ENCODE measurements at regions not wholly inside any gene's neighbourhood (a gene's known extent, or its start where the extent isn't known, plus 50 kb on each side); places are given as distances from the start of the nearest gene placed in this dataset.
"Not testable (repeated sequence)": the region's sequence is repeated elsewhere in the genome, so short reads cannot be mapped to it uniquely, and the experiment has no call there.

GRCh38 chr10:125265579-125265955 lies 105.2 kb upstream of the CTBP2 start:
- Mint-ChIP-seq H3K27me3 (ENCODE audit: low read depth in 3 of 3) (peaks cover 2 to 7% (median 6%) of the 10 kb centered on the region in 3 donors), H3K27ac (no peak overlapping the region), H3K4me1 (no peaks in the 10 kb centered on the region), H3K4me3 (no peak overlapping the region), H3K9me3 (no peaks in the 10 kb centered on the region), H3K36me3 (no peaks in the 10 kb centered on the region)
- no peak for DNase-seq

GRCh38 chr10:125264757-125265578 lies 104.6 kb upstream of the CTBP2 start:
- Mint-ChIP-seq H3K36me3 (no peaks in the 10 kb centered on the region), H3K27ac (no peak overlapping the region), H3K4me3 (no peak overlapping the region), H3K9me3 (no peaks in the 10 kb centered on the region), H3K27me3 (ENCODE audit: low read depth in 3 of 3) (peaks cover 2 to 7% (median 4%) of the 10 kb centered on the region in 3 donors), H3K4me1 (no peaks in the 10 kb centered on the region)
- no peak for DNase-seq

- Mint-ChIP-seq H3K27me3 (ENCODE audit: low read depth in 3 of 3) (peaks cover 4% of the 10 kb centered on the region in 3 donors), H3K4me1 (no peaks in the 10 kb centered on the region), H3K27ac (no peak overlapping the region), H3K9me3 (no peaks in the 10 kb centered on the region), H3K36me3 (no peaks in the 10 kb centered on the region), H3K4me3 (no peak overlapping the region)
- DNase-seq, result no peak
These were observed 103.7 kb upstream of the CTBP2 start for GRCh38 chr10:125264091-125264490.

GRCh38 chr10:125263551-125263950 lies 103.2 kb upstream of the CTBP2 start:
- Mint-ChIP-seq H3K27me3 (ENCODE audit: low read depth in 3 of 3) (peaks cover 4 to 5% (median 4%) of the 10 kb centered on the region in 3 donors), H3K4me1 (no peaks in the 10 kb centered on the region), H3K27ac (no peak overlapping the region), H3K9me3 (no peaks in the 10 kb centered on the region), H3K4me3 (no peak overlapping the region), H3K36me3 (no peaks in the 10 kb centered on the region)
- DNase-seq, result no peak

GRCh38 chr10:125262920-125263319 lies 102.6 kb upstream of the CTBP2 start:
- H3K4me3 Mint-ChIP-seq, result no peak overlapping the region
- no peaks in the 10 kb centered on the region for H3K9me3 Mint-ChIP-seq
- H3K27ac Mint-ChIP-seq, result no peak overlapping the region
- no peaks in the 10 kb centered on the region for H3K4me1 Mint-ChIP-seq
- H3K27me3 Mint-ChIP-seq (ENCODE audit: low read depth in 3 of 3), result peaks cover 4 to 5% (median 4%) of the 10 kb centered on the region in 3 donors
- no peaks in the 10 kb centered on the region for H3K36me3 Mint-ChIP-seq
- no peak for DNase-seq

- Mint-ChIP-seq H3K27ac (no peak overlapping the region), H3K27me3 (ENCODE audit: low read depth in 3 of 3) (peaks cover 3 to 6% (median 4%) of the 10 kb centered on the region in 3 donors), H3K36me3 (no peaks in the 10 kb centered on the region), H3K4me3 (no peak overlapping the region), H3K4me1 (no peaks in the 10 kb centered on the region), H3K9me3 (no peaks in the 10 kb centered on the region)
- no peak for DNase-seq
These were observed 102.0 kb upstream of the CTBP2 start for GRCh38 chr10:125262409-125262808.

GRCh38 chr10:125261491-125262186 lies 101.3 kb upstream of the CTBP2 start:
- H3K27ac Mint-ChIP-seq, result no peak overlapping the region
- H3K36me3 Mint-ChIP-seq, result no peaks in the 10 kb centered on the region
- no peaks in the 10 kb centered on the region for H3K9me3 Mint-ChIP-seq
- no peaks in the 10 kb centered on the region for H3K4me1 Mint-ChIP-seq
- DNase-seq, result no peak
- H3K27me3 Mint-ChIP-seq (ENCODE audit: low read depth in 3 of 3), result peaks cover 3 to 6% (median 4%) of the 10 kb centered on the region in 3 donors
- H3K4me3 Mint-ChIP-seq, result no peak overlapping the region

GRCh38 chr10:125260260-125260659 lies 99.9 kb upstream of the CTBP2 start:
- H3K27me3 Mint-ChIP-seq (ENCODE audit: low read depth in 3 of 3), result peaks cover 3 to 6% (median 4%) of the 10 kb centered on the region in 3 donors

GRCh38 chr10:125259651-125260050 lies 99.3 kb upstream of the CTBP2 start:
- Mint-ChIP-seq H3K4me3 (no peak overlapping the region), H3K9me3 (no peaks in the 10 kb centered on the region), H3K27ac (no peak overlapping the region), H3K27me3 (ENCODE audit: low read depth in 3 of 3) (peaks cover 3 to 8% (median 4%) of the 10 kb centered on the region in 3 donors), H3K36me3 (no peaks in the 10 kb centered on the region), H3K4me1 (no peaks in the 10 kb centered on the region)
- DNase-seq, result no peak

More at GRCh38 chr10:125260260-125260659, 99.9 kb upstream of the CTBP2 start:
- Mint-ChIP-seq H3K9me3 (no peaks in the 10 kb centered on the region), H3K4me3 (no peak overlapping the region), H3K4me1 (no peaks in the 10 kb centered on the region), H3K27ac (no peak overlapping the region), H3K36me3 (no peaks in the 10 kb centered on the region)
- no peak for DNase-seq

- no peaks in the 10 kb centered on the region for H3K4me1 Mint-ChIP-seq
These were observed 98.3 kb upstream of the CTBP2 start for GRCh38 chr10:125258676-125259075.

GRCh38 chr10:125257521-125258108 lies 97.3 kb upstream of the CTBP2 start:
- Mint-ChIP-seq H3K27me3 (ENCODE audit: low read depth in 3 of 3) (peaks cover 4 to 13% (median 4%) of the 10 kb centered on the region in 3 donors), H3K27ac (no peak overlapping the region), H3K4me1 (no peaks in the 10 kb centered on the region), H3K9me3 (peaks cover 0 to 2% (median under 1%) of the 10 kb centered on the region in 6 donors), H3K4me3 (no peak overlapping the region), H3K36me3 (peaks cover 0 to 4% (median 0%) of the 10 kb centered on the region in 3 donors)
- no peak for DNase-seq

More at GRCh38 chr10:125258676-125259075, 98.3 kb upstream of the CTBP2 start:
- Mint-ChIP-seq H3K27ac (no peak overlapping the region), H3K27me3 (ENCODE audit: low read depth in 3 of 3) (peaks cover 1 to 9% (median 4%) of the 10 kb centered on the region in 3 donors), H3K4me3 (no peak overlapping the region), H3K9me3 (no peaks in the 10 kb centered on the region), H3K36me3 (no peaks in the 10 kb centered on the region)
- DNase-seq, result no peak

GRCh38 chr10:125256026-125256425 lies 95.7 kb upstream of the CTBP2 start:
- H3K27ac Mint-ChIP-seq, result no peak overlapping the region
- peaks cover 3 to 10% (median 8%) of the 10 kb centered on the region in 6 donors for H3K9me3 Mint-ChIP-seq
- no peaks in the 10 kb centered on the region for H3K4me1 Mint-ChIP-seq
- no peak for DNase-seq
- H3K27me3 Mint-ChIP-seq (ENCODE audit: low read depth in 3 of 3), result peaks cover 5 to 20% (median 8%) of the 10 kb centered on the region in 3 donors
- no peak overlapping the region for H3K4me3 Mint-ChIP-seq
- H3K36me3 Mint-ChIP-seq, result peaks cover 0 to 4% (median 0%) of the 10 kb centered on the region in 3 donors

- peaks cover 3 to 10% (median 8%) of the 10 kb centered on the region in 6 donors for H3K9me3 Mint-ChIP-seq
- H3K27me3 Mint-ChIP-seq (ENCODE audit: low read depth in 3 of 3), result peaks cover 3 to 27% (median 7%) of the 10 kb centered on the region in 3 donors
- no peak for DNase-seq
- peaks cover 0 to 4% (median 0%) of the 10 kb centered on the region in 3 donors for H3K36me3 Mint-ChIP-seq
- H3K27ac Mint-ChIP-seq, result no peak overlapping the region
- H3K4me1 Mint-ChIP-seq, result no peaks in the 10 kb centered on the region
- H3K4me3 Mint-ChIP-seq, result no peak overlapping the region
These were observed 92.6 kb upstream of the CTBP2 start for GRCh38 chr10:125252937-125253336.

- not testable (repeated sequence) for H3K4me3 Mint-ChIP-seq, H3K36me3 Mint-ChIP-seq, H3K27ac Mint-ChIP-seq, DNase-seq, H3K4me1 Mint-ChIP-seq
- Mint-ChIP-seq H3K27me3 (ENCODE audit: low read depth in 3 of 3) (peaks cover 7 to 40% (median 7%) of the 10 kb centered on the region in 3 donors), H3K9me3 (peaks cover 3 to 10% (median 8%) of the 10 kb centered on the region in 6 donors)
These were observed 90.5 kb upstream of the CTBP2 start for GRCh38 chr10:125250834-125251233.
